ENCODE measurements at regions not wholly inside any gene's neighbourhood (a gene's known extent, or its start where the extent isn't known, plus 50 kb on each side); places are given as distances from the start of the nearest gene placed in this dataset.

DNA sequence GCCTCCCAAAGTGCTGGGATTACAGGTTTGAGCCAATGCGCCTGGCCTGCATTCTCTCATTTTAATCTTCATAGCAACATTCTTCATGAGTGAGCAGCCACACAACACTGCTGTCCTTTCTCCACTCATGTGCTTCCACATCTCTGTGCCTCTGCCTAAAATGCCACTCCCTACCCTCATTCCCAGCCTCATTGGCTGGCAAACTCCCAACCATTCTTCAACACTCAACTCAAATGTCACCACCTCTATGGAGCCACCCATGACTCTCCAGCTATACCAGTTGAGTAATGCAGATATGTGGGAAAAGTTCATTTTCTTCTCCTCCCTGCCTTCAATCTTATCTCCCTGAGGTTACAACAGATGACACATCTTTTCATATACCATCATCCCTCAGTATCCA lies 53.9 kb upstream of the ZC3H12A start:
- H3K27ac ChIP-seq (ENCODE audit: low read depth, low read length), result no peak overlapping the region
- DNase-seq (ENCODE audit: low read depth, low spot score), result no peak
- CTCF ChIA-PET, result no interaction called here
- H3K4me3 ChIP-seq (replicated peaks in 1 of 2; ENCODE audit: low read depth in 1 of 2, low read length in 2 of 2), result no peak overlapping the region
- intact Hi-C loops (cut with micrococcal nuclease), result no loop called here
- no peaks in the 10 kb centered on the region for H3K9me2 ChIP-seq (ENCODE audit: insufficient read depth)
- no peaks in the 10 kb centered on the region for H3K79me2 ChIP-seq (ENCODE audit: insufficient read depth, low read length)
- H2AFZ ChIP-seq (ENCODE audit: low read depth, low read length, poor library complexity, severe bottlenecking), result no peak overlapping the region
- BruUV-seq (replicated peaks), result no TSS peak
- H3K36me3 ChIP-seq (ENCODE audit: control insufficient read depth in 1 of 2, insufficient read depth in 2 of 2, low read length in 2 of 2), result no peaks in the 10 kb centered on the region
- RAD21 ChIA-PET (ENCODE audit: low non-redundant PET in 1 of 2, low total read pairs in 2 of 2, uncharacterized antibody in 2 of 2, unreplicated experiment in 2 of 2), result interaction anchor here in 1 of 2 experiments (0.6 kb wide), 1 partner anchor 662 kb away, joined by 3 read pairs; no protein-coding TSS in a partner anchor
- peaks cover 15% of the 10 kb centered on the region for H3K27me3 ChIP-seq (ENCODE audit: insufficient read depth, low read length)
- POLR2A ChIA-PET, result no interaction called here
- TF ChIP-seq CEBPB (IDR thresholded peaks at IDR 0.05; ENCODE audit: low read depth) (no peak), CBX3 (IDR thresholded peaks at IDR 0.05; ENCODE audit: low read depth) (no peak), SRF (IDR thresholded peaks at IDR 0.05; ENCODE audit: low read depth) (no peak), SP1 (IDR thresholded peaks at IDR 0.05; ENCODE audit: low read depth) (no peak), RAD21 (IDR thresholded peaks at IDR 0.05; ENCODE audit: low read depth) (no peak), YY1 (IDR thresholded peaks at IDR 0.05; ENCODE audit: extremely low read depth, insufficient replicate concordance, low read depth, low read length) (no peak), POLR2A (IDR thresholded peaks at IDR 0.05; ENCODE audit: borderline replicate concordance, extremely low read depth, insufficient read depth, insufficient read length) (no peak)
- H3K4me1 ChIP-seq (ENCODE audit: control insufficient read depth in 1 of 2, insufficient read depth in 2 of 2, low read length in 2 of 2), result no peaks in the 10 kb centered on the region
- no peaks in the 10 kb centered on the region for H3K9me3 ChIP-seq (ENCODE audit: control insufficient read depth in 1 of 2, insufficient read depth in 1 of 2, low read depth in 1 of 2, low read length in 2 of 2)
- no peaks in the 10 kb centered on the region for H4K20me1 ChIP-seq (ENCODE audit: insufficient read depth)
- no peak overlapping the region for H3K9ac ChIP-seq (ENCODE audit: low read length)
- no peak for ATAC-seq
- H3K4me2 ChIP-seq (ENCODE audit: low read length), result no peak overlapping the region

DNA sequence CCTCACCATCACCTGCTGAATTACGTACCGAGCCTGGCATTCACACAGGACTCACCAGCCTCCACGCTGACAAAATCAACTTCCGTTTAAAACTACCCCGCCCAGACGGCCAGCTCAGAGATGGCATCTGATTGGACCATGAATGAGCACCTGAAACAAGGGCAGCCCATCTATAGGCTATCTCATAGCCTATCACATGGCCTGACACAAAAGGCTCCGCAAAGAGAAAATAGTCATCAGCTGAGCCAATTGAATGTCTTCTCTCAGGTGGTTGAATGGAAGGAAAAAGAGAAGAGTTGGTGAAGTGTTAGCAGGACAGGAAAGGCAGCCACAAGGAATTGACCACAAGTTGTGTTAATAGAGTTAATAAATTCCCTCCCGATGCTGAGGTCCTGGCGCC lies 50.6 kb upstream of the ZC3H12A start:
- no peaks in the 10 kb centered on the region for H3K4me1 ChIP-seq (ENCODE audit: control insufficient read depth in 1 of 2, insufficient read depth in 2 of 2, low read length in 2 of 2)
- no peak overlapping the region for H2AFZ ChIP-seq (ENCODE audit: low read depth, low read length, poor library complexity, severe bottlenecking)
- H3K9ac ChIP-seq (ENCODE audit: low read length), result no peak overlapping the region
- H3K4me3 ChIP-seq (replicated peaks in 1 of 2; ENCODE audit: low read depth in 1 of 2, low read length in 2 of 2), result peak overlapping the region in 1 of 2 experiments; percentile 2; a peak in 2 of 4 replicates
- RAD21 ChIA-PET (ENCODE audit: low non-redundant PET in 1 of 2, low total read pairs in 2 of 2, uncharacterized antibody in 2 of 2, unreplicated experiment in 2 of 2), result no interaction called here
- no peaks in the 10 kb centered on the region for H4K20me1 ChIP-seq (ENCODE audit: insufficient read depth)
- no peaks in the 10 kb centered on the region for H3K36me3 ChIP-seq (ENCODE audit: control insufficient read depth in 1 of 2, insufficient read depth in 2 of 2, low read length in 2 of 2)
- BruUV-seq (replicated peaks), result no TSS peak
- CTCF ChIA-PET, result interaction anchor here (2.6 kb wide), 1 partner anchor 11 kb away, joined by 9 read pairs; no protein-coding TSS in a partner anchor
- no peaks in the 10 kb centered on the region for H3K79me2 ChIP-seq (ENCODE audit: insufficient read depth, low read length)
- DNase-seq (ENCODE audit: low read depth, low spot score) (no peak), ATAC-seq (peak; percentile 64)
- H3K4me2 ChIP-seq (ENCODE audit: low read length), result no peak overlapping the region
- no peak overlapping the region for H3K27ac ChIP-seq (ENCODE audit: low read depth, low read length)
- H3K9me2 ChIP-seq (ENCODE audit: insufficient read depth), result no peaks in the 10 kb centered on the region
- TF ChIP-seq POLR2A (IDR thresholded peaks at IDR 0.05; ENCODE audit: borderline replicate concordance, extremely low read depth, insufficient read depth, insufficient read length) (peak; percentile 46), ZFX (IDR thresholded peaks at IDR 0.05) (no peak)
- no peaks in the 10 kb centered on the region for H3K9me3 ChIP-seq (ENCODE audit: control insufficient read depth in 1 of 2, insufficient read depth in 1 of 2, low read depth in 1 of 2, low read length in 2 of 2)
- intact Hi-C loops (cut with micrococcal nuclease), result no loop called here
- peaks cover 18% of the 10 kb centered on the region for H3K27me3 ChIP-seq (ENCODE audit: insufficient read depth, low read length)
- POLR2A ChIA-PET, result no interaction called here

Data from HCT116 (cell line).